ENCODE measurements at regions not wholly inside any gene's neighbourhood (a gene's known extent, or its start where the extent isn't known, plus 50 kb on each side); places are given as distances from the start of the nearest gene placed in this dataset.
"Not testable (repeated sequence)": the region's sequence is repeated elsewhere in the genome, so short reads cannot be mapped to it uniquely, and the experiment has no call there.

DNA sequence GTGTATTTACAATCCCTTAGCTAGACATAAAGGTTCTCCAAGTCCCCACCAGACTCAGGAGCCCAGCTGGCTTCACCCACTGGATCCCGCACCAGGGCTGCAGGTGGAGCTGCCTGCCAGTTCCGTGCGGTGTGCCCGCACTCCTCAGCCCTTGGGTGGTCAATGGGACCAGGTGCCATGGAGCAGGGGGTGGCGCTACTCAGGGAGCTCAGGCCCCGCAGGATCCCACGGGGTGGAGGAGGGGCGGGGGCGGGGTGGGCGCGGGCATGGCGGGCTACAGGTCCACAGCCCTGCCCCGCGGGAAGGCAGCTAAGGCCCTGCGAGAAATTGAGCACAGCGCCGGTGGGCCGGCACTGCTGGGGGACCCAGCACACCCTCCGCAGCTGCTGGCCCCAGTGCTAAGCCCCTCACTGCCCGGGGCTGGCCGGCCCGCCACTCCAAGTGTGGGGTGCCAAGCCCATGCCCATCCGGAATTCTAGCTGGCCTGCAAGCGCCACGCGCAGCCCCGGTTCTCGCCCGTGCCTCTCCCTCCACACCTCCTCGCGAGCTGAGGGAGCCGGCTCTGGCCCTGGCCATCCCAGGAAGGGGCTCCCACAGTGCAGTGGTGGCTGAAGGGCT lies 99.8 kb upstream of the STARD4 start:
- H3K4me1 Mint-ChIP-seq; H3K27me3 Mint-ChIP-seq; H3K36me3 Mint-ChIP-seq (ENCODE audit: low read depth); intact Hi-C loops (cut with micrococcal nuclease); H3K4me3 Mint-ChIP-seq; H3K27ac Mint-ChIP-seq; H3K9me3 Mint-ChIP-seq; DNase-seq: not testable (repeated sequence)

DNA sequence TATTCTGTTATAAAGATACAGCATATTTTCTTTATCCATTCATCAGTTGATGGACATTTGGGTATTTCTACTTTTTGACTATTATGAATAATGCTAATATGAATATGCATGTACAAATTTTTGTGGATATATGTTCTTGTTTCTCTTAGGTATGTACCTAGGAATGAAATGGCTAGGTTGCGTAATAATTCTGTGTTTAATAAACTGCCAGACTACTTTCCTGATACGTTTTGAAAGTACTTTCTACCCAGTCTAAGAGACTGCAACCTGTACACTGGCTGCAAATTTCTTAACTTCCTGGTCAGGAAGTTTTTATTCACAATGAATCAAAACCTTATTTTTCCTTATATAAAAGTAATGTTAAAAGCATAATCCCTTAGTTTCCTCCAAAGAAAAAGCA lies 93.9 kb upstream of the STARD4 start:
- H3K27ac Mint-ChIP-seq = no peak overlapping the region

DNA sequence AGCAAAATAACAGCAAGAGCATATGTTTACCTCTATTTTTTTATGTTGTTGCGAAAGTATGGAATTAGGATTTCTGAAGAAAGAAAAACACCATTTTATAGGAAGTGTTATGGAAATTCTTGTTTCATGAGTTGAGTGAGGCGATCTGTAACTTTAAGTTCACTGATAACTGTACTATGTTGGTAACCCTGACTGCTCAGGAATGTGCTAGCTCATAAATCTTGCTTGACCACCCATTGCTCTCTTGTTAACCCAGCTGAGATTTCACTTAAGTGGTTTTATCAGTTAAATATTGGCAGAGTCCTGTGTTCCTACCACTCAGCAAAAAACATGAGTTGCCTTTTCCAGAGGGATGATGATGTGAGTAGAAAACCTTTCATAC lies 91.1 kb upstream of the STARD4 start:
- intact Hi-C loops (cut with micrococcal nuclease) = no loop called here
- Mint-ChIP-seq H3K27ac (no peak overlapping the region), H3K4me3 (no peak overlapping the region), H3K9me3 (peaks cover 3% of the 10 kb centered on the region), H3K36me3 (ENCODE audit: low read depth) (no peaks in the 10 kb centered on the region), H3K27me3 (no peaks in the 10 kb centered on the region), H3K4me1 (no peaks in the 10 kb centered on the region)
- DNase-seq = no peak

More for the DNA sequence above, 93.9 kb upstream of the STARD4 start:
- no peak for DNase-seq
- H3K4me3 Mint-ChIP-seq = no peak overlapping the region
- peaks cover 7% of the 10 kb centered on the region for H3K9me3 Mint-ChIP-seq
- intact Hi-C loops (cut with micrococcal nuclease) = no loop called here
- no peaks in the 10 kb centered on the region for H3K27me3 Mint-ChIP-seq
- no peaks in the 10 kb centered on the region for H3K4me1 Mint-ChIP-seq
- no peaks in the 10 kb centered on the region for H3K36me3 Mint-ChIP-seq (ENCODE audit: low read depth)

DNA sequence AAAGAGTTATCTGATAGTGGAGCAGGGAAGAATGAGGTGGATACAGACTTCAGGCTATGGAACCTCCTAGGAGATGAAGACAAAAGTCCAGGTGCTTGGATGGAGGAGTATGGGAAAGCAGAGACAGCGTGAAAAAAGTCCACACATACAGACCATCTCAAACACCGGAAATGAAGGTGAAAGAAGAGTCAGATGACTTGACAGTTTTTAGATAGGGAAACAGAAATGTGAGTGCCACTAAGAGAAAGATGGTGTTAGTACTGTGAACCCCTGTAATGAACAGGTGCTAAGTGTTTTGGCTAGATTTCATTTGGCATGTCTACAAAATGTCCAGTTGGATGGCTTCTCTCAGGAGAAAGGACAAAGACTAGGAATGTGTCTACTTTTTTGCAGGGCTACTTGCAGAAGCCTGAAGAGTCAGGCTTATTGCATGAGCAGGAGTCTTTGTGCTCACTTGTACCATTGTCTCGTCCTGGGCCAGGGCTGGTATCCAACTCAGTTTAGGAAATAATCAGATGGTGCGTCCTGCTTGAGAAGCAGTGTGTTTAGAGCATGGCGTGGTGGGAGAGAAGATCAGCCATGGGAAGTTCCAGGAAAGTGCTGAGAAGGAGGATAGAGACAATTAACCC lies 90.6 kb upstream of the STARD4 start:
- Mint-ChIP-seq H3K9me3 (peaks cover 3% of the 10 kb centered on the region), H3K4me1 (no peaks in the 10 kb centered on the region), H3K27me3 (no peaks in the 10 kb centered on the region), H3K4me3 (no peak overlapping the region), H3K27ac (no peak overlapping the region), H3K36me3 (ENCODE audit: low read depth) (no peaks in the 10 kb centered on the region)
- intact Hi-C loops (cut with micrococcal nuclease) = no loop called here
- no peak for DNase-seq

DNA sequence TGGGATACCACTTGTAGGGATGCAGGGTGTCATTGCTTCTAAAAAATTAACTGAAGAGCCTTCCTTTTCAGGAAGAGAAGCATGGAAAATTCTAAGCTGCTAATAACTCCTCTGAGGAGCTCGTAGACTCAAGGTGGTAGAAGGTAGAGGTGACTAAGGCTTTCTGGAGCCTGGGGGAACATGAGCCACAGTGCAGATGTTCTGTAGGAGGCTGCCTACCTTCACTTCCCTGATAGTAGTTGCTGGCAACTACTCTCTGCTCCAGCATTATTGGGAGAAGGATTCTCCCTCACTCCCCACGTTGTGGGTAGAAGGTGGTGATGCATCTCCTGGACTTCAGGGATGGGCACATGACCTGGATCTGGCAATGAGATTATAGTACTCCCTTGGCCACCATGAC lies 86.7 kb upstream of the STARD4 start:
- Mint-ChIP-seq H3K36me3 (ENCODE audit: low read depth) (no peaks in the 10 kb centered on the region), H3K4me1 (no peaks in the 10 kb centered on the region), H3K9me3 (peaks cover 3% of the 10 kb centered on the region), H3K4me3 (no peak overlapping the region), H3K27ac (no peak overlapping the region), H3K27me3 (no peaks in the 10 kb centered on the region)
- no peak for DNase-seq
- intact Hi-C loops (cut with micrococcal nuclease) = no loop called here

DNA sequence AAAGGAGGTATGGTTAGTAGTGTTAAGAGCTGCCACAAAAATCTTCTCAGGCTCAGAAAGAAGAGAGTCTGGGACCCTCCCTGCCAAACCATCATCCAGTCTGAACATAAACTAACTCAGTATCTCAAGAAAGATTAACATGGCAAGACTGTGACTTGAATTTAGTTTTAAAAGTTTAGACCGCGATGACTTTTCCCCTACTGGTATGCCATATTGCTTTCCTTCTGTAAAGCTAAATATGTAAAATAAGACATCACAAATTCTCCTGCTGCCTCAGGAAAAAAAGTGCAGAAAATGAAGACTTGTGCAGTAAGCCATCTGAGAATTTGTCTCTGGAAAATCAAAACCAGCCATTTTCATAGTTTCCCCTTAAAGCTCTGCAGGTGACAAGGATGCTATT lies 85.2 kb upstream of the STARD4 start:
- Mint-ChIP-seq H3K27me3 (peaks cover 2% of the 10 kb centered on the region), H3K36me3 (ENCODE audit: low read depth) (no peaks in the 10 kb centered on the region), H3K4me3 (no peak overlapping the region), H3K4me1 (no peaks in the 10 kb centered on the region), H3K27ac (no peak overlapping the region), H3K9me3 (no peaks in the 10 kb centered on the region)
- DNase-seq = no peak
- intact Hi-C loops (cut with micrococcal nuclease) = no loop called here

DNA sequence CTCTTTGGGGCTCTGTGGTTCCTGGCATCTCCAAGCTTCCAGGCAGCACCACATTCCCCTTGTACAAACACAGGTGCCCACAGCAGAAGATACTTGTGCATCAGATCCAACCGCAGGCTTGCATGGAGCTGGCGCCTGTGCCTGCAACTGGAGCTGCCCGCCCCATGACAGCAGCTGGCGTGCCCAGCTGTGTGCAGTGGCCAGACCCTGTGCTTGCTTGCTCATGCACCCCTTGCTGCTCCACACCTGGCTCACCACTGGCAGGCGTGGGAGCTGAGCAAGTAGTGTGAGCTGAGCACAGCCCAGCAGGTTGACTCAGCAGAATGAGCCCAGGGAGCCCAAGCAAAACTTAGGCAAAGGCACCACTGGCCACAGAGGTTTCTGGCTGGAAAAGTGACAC lies 84.4 kb upstream of the STARD4 start:
- no peaks in the 10 kb centered on the region for H3K36me3 Mint-ChIP-seq (ENCODE audit: low read depth)
- H3K27me3 Mint-ChIP-seq = peaks cover 2% of the 10 kb centered on the region
- H3K4me1 Mint-ChIP-seq = no peaks in the 10 kb centered on the region
- H3K27ac Mint-ChIP-seq = no peak overlapping the region
- no peak overlapping the region for H3K4me3 Mint-ChIP-seq
- no peaks in the 10 kb centered on the region for H3K9me3 Mint-ChIP-seq
- intact Hi-C loops (cut with micrococcal nuclease) = no loop called here
- DNase-seq = no peak

DNA sequence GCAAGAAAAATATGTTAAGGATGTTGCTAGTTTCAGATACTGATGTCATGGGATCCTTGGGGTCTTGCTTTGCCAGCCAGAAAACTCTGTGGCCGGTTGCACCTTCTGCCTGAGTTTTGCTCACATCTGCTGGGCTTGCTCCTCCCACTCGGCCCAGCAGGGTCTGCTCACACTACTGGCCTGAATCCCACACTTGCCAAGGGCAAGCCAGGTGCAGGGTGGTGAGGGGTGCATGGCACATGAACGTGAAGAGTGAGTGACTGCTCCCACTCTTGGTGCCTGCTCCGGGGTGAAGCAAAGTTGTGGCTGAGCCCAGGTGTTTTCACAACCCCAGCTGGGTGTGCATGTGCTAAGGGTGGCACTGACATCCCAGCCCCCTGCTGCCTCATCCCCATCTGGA lies 83.1 kb upstream of the STARD4 start:
- intact Hi-C loops (cut with micrococcal nuclease) = no loop called here
- DNase-seq = no peak
- Mint-ChIP-seq H3K4me3 (no peak overlapping the region), H3K36me3 (ENCODE audit: low read depth) (no peaks in the 10 kb centered on the region), H3K4me1 (no peaks in the 10 kb centered on the region), H3K27me3 (peaks cover 2% of the 10 kb centered on the region), H3K27ac (no peak overlapping the region), H3K9me3 (no peaks in the 10 kb centered on the region)

DNA sequence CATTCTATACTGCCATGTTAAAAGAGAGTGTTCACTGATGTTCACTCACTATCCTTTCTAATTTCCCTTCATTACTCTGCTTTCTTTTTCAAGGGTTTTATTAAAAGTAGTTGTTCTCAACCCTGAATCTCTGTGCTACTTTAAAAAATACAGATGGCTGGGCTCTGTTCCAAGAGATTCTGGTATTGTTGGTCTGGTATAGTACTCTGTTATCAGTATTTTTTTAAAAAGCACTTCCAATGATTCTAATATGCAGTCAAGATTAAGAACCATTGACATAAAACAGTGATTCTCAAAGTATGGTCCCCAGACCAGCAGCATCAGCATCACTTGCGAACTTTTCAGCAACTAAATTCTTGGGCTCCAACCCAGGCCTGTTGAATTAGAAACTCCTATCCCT lies 77.0 kb upstream of the STARD4 start:
- Mint-ChIP-seq H3K4me3 (no peak overlapping the region), H3K27me3 (peaks cover 3% of the 10 kb centered on the region), H3K27ac (no peak overlapping the region), H3K9me3 (peaks cover 5% of the 10 kb centered on the region), H3K4me1 (peaks cover 9% of the 10 kb centered on the region), H3K36me3 (ENCODE audit: low read depth) (no peaks in the 10 kb centered on the region)
- intact Hi-C loops (cut with micrococcal nuclease) = no loop called here
- no peak for DNase-seq

DNA sequence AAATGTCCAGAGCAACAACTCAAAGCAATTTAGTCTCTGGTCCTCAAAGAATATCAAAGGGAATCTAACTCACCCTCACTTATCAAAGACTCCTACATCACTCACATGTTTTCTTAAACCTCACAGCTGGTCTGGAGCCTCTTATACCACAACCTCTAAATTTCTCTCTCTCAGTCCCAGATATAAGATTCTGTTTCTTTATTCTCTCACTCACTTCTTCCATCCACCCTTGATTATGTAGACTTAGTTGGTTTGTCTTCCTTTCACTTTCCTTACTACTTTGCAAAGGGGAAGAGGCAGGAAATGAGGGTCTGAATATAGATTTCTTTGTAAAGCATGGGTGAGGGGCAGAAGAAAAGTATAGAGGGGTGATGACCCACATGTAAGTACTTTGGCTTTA lies 75.4 kb upstream of the STARD4 start:
- DNase-seq = no peak
- Mint-ChIP-seq H3K4me3 (no peak overlapping the region), H3K9me3 (peaks cover 5% of the 10 kb centered on the region), H3K27ac (no peak overlapping the region), H3K4me1 (peaks cover 13% of the 10 kb centered on the region), H3K27me3 (peaks cover 2% of the 10 kb centered on the region), H3K36me3 (ENCODE audit: low read depth) (no peaks in the 10 kb centered on the region)
- intact Hi-C loops (cut with micrococcal nuclease) = no loop called here

DNA sequence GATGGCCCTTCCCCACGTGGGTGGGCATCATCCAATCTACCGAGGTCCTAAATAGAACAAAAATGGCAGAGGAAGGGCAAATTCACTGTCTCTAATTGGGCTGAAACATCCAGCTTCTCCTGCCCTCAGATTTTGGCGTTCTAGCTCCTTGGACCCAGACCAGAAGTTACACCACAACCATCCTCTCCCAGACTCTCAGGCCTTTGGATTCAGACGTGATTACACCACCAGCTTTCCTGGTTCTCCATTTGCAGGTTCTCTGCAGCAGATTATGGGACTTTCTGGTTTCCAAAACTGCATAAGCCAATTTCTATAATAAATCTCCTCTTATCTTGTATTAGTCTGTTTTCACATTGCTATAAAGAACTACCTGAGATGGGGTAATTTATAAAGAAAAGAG lies 73.6 kb upstream of the STARD4 start:
- H3K4me3 Mint-ChIP-seq = no peak overlapping the region
- no peak overlapping the region for H3K27ac Mint-ChIP-seq
- intact Hi-C loops (cut with micrococcal nuclease) = no loop called here
- H3K27me3 Mint-ChIP-seq = peaks cover 2% of the 10 kb centered on the region
- H3K4me1 Mint-ChIP-seq = peaks cover 13% of the 10 kb centered on the region
- peaks cover 16% of the 10 kb centered on the region for H3K9me3 Mint-ChIP-seq
- H3K36me3 Mint-ChIP-seq (ENCODE audit: low read depth) = no peaks in the 10 kb centered on the region
- DNase-seq = no peak

DNA sequence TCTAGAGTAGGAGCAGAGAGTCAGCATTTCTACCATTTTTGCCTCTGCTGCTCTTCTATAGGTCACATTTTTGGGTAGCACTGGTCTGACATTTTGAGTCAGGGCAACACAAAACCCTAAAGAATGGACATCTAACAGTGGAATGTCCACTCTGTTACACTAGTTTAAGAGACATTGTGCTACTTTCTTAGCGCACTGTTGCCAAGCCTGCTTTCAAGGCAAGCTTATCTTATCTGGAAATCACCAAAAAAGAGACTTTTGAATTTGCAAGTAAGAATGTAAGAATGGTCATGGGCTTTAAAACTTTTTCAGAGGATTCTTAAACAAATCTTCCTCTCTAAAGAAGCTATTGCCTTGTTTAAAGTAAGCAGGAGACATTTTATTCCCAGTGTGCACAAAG lies 73.0 kb upstream of the STARD4 start:
- Mint-ChIP-seq H3K4me3 (no peak overlapping the region), H3K27me3 (peaks cover 2% of the 10 kb centered on the region), H3K36me3 (ENCODE audit: low read depth) (no peaks in the 10 kb centered on the region), H3K4me1 (peaks cover 13% of the 10 kb centered on the region), H3K9me3 (peaks cover 16% of the 10 kb centered on the region), H3K27ac (no peak overlapping the region)
- DNase-seq = no peak
- intact Hi-C loops (cut with micrococcal nuclease) = no loop called here

DNA sequence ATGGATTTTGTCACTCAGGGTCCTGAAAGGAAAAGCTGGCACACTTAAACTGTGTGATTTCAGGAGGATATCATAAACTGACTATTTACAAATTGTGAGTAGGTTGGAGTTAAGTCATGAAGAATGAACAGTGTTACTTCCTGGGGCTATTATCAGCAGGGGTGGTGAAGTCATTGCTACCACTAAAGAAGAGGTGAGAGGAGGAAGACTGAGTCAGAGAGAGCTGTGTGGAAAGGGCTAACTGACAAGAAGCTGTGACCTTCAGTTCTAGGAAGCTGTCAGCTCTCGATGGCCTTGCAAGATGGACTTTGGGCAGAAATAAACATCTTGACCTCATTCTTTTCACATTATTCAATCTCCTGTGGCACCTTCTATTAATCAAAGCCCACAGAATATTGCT lies 72.3 kb upstream of the STARD4 start:
- intact Hi-C loops (cut with micrococcal nuclease) = no loop called here
- no peaks in the 10 kb centered on the region for H3K27me3 Mint-ChIP-seq
- no peaks in the 10 kb centered on the region for H3K36me3 Mint-ChIP-seq (ENCODE audit: low read depth)
- peaks cover 16% of the 10 kb centered on the region for H3K9me3 Mint-ChIP-seq
- H3K27ac Mint-ChIP-seq = peak overlapping the region; percentile 25
- no peak overlapping the region for H3K4me3 Mint-ChIP-seq
- DNase-seq = peak; percentile 56
- H3K4me1 Mint-ChIP-seq = peaks cover 13% of the 10 kb centered on the region

DNA sequence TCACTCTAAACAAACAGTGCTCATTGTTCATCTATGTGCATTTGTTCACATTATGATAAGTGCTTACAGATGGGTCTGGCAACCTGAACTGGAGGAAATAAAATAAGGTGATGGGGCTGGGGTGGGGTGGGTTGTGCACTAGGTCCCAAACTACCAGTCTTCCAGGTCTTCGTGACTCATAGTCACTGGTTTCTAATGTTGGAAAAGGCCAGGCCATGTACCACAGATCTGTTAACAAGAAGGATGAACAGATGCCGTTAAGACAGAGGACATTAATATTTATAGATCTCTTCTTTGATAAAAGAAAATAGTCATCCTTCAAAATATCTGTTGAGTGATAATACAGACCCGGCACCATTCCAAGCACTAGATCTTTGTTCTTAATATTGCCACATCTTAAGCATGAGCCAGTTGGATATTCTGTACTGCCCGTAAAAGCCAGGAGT lies 71.4 kb upstream of the STARD4 start:
- Mint-ChIP-seq H3K4me1 (peaks cover 13% of the 10 kb centered on the region), H3K9me3 (peaks cover 16% of the 10 kb centered on the region), H3K4me3 (no peak overlapping the region), H3K36me3 (ENCODE audit: low read depth) (no peaks in the 10 kb centered on the region), H3K27ac (no peak overlapping the region), H3K27me3 (no peaks in the 10 kb centered on the region)
- DNase-seq = no peak
- intact Hi-C loops (cut with micrococcal nuclease) = no loop called here

DNA sequence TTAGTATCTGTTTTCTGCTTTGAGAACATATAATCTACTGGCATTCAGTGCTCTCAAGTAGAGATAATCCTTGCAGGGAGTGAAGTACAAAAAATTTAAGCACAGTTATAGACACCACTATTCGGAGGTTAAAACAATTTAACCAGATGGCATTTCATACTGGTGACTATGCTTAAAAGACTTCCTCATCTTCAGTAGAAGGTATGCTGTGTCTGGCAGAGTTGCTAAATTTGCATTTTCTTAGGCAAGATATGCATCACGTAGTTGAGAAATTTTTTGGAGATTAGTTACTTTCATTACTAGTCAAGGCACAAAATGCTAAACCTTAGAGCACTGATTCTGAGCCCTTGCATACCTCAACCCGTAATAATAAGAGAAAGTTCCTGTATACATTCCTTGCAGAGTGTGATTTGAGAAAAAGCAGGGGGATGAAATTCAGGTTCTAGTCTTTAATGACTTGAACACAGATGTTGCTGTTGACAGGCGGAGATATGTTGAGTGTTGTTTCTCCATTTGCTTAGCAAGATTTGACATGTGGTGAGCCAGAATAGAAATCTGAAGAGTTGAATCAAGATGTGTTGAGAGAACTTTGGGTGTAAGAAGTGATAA lies 70.8 kb upstream of the STARD4 start:
- no peak overlapping the region for H3K27ac Mint-ChIP-seq
- intact Hi-C loops (cut with micrococcal nuclease) = no loop called here
- no peak overlapping the region for H3K4me3 Mint-ChIP-seq

More for the DNA sequence above, 70.8 kb upstream of the STARD4 start:
- H3K9me3 Mint-ChIP-seq = peaks cover 20% of the 10 kb centered on the region
- no peak for DNase-seq
- H3K27me3 Mint-ChIP-seq = no peaks in the 10 kb centered on the region
- peaks cover 13% of the 10 kb centered on the region for H3K4me1 Mint-ChIP-seq
- H3K36me3 Mint-ChIP-seq (ENCODE audit: low read depth) = no peaks in the 10 kb centered on the region
